CD4-positive, alpha-beta T cell treated with Interleukin-12 subunit alpha and Interleukin-12 subunit beta, for 1 hour (primary cell): ENCODE measurements at regions not wholly inside any gene's neighbourhood (a gene's known extent, or its start where the extent isn't known, plus 50 kb on each side); places are given as distances from the start of the nearest gene placed in this dataset.

Experiments used
- DNase-seq: peaks from one replicate; pipeline ENCODE4 v3.0.0-alpha.2; 2020

DNA sequence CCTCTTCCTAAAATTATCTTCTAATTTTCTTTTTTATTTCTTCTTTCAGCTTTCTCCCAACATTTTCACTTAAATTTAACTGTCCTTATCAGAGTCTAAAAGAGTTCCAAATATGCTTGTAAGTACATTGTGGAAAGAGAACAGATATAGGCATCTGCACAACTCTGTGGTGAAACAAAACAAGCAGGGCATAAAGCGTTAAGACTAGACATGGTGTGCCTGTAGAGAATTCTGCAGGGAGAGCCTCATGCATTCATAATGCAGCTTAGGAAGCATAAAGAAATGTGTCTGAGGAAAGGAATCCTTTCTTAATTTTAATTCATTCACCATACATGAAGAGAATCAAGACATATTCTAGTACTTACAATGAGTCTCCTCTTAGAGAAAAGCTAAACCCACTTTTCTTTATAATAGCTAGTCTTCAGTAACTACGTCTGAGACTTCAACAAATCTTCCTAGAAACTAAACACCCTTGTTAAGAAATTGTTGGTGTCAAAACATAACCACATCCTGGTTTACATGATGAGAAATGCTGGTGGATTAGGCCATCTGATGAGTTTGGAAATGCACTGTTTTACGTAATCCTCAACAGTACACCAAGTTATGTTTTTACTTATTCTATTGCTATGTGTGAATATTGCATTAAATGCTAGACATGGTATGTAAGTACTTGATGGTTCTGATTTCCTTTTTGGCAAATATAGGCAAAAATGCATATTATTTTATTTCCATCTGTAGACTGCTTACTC is 307.8 kb upstream of the GIMD1 start:
- no peak for DNase-seq

DNA sequence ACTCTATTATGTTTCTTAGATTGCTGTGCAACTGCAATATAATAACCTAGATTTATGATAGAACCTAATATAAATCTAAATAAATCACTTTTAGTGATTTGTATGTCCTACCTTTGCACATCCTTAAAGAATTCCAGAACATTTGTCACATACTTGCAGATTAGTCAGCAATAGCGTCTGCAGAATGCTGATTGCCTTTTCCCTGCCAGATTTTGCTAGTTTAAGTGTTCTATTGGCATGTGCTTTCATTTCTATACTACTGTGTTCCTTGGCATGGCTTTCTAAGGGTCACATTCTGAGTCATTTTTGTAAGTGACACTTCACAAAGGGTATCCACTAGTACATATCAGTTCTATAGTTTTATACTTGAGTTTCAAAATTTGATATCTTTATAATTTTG is 303.1 kb upstream of the GIMD1 start:
- no peak for DNase-seq

DNA sequence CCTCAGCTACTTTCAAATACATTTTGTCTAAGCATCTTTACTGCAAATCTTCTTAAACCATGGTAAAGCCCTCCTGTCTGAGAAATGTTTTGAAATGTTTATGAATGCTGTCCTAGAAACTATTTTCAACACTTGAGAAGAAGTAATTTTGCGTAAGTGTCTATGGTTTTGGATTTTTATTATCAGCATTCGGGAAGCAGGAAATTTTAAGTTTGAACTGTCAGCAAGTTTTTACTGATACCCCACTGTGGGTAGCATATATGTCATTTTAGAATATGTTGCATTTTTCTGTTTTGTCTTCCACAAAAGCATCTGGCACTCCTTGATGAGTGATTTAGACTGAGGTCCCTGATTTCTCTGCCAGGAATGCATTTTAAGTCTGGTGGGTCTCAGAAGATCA is 302.4 kb upstream of the GIMD1 start:
- no peak for DNase-seq

DNA sequence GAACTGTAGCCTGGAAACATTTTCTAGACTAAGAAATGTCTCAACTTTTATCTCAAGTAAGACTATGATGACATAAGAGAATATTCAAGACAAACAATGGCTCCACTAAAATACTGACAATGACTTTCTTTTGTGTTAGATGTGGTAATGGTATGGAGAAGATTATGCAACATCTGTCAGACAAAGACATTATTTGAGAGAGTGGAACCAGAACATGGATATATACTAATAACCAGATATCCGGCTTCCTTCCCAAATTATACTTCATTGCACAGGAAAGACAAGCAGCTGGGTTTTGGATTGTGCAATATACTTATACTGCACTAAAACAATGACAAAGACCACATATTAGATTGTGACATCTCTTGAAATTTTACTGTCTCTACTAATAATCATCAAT is 290.8 kb upstream of the GIMD1 start:
- DNase-seq, result no peak

DNA sequence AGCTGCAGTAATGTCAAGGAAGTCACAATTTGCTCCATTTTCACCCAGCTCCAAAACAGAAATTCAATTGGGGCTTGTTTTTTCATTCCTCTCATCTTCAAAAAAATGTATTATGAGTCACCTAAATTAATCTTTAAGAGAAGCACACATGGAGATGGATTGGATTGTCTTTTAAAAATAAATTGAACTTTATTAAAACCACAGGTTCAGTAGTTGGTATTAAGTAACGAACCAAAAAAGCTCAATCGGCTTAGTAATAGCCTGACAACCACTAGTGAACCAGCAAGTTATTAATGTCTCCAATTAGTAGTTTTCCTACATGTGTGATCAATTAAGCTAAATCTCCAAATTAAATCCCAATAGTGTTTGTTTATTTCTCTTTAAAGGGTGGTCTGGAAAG is 283.5 kb upstream of the GIMD1 start:
- DNase-seq, result no peak

DNA sequence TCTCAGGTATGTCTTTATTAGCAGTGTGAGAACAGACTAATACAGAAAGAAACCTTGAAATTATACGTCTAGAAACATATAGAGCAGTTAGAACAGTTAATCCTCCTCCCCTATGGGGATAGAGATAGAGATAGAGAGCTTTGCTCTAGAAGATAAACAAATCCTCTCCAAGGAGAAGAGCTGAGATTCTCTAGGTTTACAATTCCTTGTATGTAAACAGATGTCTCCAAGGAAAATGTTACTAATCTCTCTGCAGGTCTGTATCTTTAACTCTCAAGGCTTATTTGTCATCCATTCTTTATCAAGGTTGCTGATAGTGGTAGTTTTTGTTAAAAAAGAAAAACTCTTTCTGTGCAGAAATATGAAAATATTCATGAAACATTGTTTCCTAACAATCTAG is 282.1 kb upstream of the GIMD1 start:
- no peak for DNase-seq

DNA sequence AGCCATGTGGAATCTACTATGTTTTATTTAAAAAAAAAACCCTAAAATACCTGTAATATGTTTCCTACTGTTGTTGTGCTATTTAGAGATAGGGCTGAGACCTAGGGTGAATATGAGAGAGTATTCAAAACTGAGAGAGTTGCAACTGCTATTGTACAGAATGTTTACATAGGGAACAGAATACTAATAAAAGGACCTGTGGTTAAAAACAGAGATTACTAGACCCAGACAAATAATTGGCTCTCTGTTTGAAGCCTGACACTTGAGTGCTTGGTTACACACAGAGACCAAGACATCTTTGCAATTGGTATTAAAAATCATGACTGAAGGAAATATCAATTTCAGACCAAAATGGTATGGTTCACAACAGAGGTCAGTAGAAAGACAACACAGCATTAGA is 278.9 kb upstream of the GIMD1 start:
- DNase-seq, result no peak

DNA sequence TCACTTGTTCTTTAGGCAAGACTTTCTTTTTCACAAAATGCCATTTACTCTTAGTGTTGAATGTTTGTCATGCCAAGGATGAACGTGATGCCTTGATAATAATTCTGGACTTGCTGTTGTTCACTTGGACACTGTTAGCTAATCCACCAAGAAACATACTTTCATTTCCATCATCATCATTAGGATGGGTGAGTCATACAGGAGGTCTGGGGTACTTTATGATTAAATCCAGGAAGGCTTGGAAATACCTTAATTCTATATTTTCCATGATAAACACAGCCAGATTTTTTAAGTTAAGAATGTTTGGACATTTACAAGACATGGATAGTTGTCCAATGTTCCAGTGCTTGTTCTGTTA is 260.7 kb upstream of the GIMD1 start:
- no peak for DNase-seq

DNA sequence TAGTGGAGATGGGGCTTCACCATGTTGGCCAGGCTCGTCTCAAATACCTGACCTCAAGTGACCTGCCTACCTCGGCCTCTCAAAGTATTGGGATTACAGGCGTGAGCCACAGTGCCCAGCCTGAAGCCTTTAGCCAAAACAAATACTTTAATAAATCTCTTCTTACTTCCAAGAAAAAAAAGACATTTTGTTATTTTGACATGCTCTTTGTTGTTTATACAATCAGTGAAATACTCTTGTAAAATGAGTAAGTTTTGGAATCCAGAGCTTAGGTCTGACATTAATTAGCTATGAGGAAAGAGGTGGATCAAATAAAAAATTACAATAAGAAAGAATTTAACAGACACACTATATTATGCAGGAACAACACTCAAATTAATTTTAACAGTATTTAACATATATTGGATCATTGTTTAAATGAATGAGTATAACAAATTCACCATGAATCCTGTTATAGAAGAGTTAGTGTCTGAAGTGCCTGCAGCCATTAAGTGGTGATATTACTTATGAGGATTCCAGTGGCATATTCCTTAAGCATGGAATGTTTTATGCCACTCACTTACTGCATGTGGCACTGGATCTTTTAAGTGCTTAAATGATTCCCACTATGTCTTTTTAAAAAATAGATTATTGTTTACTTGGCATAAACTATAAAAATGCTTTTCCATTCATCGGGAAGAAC is 260.1 kb upstream of the GIMD1 start:
- no peak for DNase-seq

DNA sequence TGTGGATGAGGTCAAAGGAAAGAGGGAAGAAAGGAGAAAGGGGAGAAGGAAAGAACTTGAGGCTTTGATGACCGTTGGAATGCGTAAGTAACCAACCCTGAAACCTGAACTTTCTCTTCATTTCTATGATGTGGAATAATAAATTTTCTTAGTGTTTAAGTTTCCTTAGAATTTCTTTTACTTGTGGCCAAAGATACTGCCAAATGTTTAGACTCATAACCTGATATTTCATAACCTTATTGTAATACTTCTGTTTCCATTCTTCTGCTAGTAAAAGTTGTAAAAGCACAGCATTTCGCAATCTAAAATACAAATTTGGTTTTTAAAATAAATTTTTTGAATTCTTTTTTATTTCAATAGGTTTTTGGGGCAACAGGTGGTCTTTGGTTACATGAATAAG is 258.5 kb upstream of the GIMD1 start:
- no peak for DNase-seq

DNA sequence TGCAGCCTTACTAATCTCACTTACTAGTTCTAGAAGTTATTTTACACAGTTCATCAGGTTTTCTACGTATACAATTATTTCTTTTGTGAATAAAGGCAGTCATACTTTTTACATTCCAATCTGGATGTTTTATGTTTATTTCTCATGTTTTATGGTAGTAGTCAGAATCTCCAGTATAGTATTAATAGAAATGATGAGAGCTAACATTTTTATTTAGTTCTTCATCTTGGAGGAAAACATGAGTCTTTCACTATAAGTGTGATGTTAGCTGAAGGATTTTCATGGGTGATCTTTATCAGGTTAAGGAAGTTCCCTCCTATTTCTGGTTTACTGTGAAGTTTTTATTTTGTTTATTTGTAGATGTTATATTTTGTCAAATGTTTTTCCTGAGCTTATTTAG is 256.1 kb upstream of the GIMD1 start:
- DNase-seq, result no peak

DNA sequence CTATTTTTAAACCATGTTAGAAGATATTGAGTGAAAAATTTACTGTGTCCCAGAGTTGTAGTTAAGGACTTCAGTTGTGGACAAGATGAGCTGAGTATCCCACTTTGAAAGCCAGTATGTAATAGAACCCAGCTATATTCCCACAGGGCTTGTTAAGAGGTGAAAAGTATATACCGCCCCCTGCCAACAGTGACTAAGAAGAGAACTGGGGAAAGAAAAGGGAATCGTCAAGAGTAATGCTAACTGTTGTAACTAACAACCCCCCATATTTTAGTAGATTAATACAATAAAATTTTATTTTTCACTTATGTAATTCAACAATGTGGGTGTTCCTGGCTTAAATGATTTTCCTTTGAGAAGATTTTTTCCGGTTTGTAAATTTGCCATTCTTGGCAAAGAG is 250.4 kb upstream of the GIMD1 start:
- no peak for DNase-seq

DNA sequence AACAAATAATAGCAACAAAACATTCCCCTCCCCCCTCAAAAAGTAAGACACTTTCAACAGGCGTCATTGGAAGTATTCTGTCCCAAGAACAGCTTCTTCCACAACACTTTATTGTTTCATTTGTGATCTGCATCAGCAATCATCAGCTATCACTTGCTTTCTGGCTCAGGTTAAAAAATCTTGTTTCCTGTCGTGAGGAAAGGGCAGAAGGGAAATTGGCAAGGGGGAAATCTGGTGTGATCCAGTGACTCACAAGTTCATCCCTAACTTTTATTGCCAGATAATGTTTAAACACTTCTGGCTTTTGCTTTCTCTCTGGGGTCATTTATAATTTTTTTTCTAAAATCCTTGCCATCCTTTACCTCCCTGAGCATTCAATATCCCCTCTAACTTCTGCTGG is 247.4 kb upstream of the GIMD1 start:
- no peak for DNase-seq

DNA sequence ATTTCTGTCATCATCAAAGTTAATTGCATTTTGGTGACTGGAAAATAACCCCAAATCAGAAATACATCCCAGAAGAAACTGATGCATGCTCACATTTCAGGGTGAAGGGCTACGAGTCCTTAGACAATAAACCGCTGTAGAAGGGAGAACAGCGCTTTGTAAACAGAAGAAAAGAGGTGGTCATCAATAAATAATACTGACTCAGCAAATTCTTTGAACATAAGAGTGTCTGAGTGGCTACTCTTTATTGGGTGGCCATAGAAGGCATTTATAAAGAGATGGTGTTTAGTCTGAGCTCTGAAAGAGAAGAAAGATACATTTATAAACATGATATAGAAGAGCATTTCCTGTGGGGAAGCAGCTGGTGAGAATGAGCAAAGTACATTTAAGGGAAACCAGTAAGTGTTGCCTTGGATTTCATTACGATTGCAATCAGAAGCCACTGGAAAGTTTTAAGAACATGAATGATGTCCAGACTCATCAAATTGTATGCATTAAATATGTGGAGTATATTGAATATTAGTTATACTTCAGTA is 246.9 kb upstream of the GIMD1 start:
- no peak for DNase-seq

DNA sequence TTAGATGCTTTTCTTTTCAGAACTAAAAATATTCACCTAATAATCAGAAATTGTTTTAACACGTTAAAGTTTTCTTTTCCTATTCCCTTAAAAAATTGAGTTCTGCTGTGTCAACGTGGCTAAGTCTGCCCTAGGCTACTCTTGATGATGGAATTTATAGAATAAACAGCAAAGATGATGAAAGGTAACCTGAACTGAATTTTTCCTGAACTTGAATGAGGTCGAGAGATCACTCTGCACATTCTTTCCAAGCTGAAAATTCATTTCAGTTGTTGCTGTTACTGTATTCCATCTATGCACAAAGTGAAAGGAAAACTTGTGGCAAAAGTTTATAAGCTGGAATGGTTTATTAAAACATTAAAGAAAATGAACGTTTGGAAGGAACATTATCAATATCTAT is 245.9 kb upstream of the GIMD1 start:
- DNase-seq, result no peak

DNA sequence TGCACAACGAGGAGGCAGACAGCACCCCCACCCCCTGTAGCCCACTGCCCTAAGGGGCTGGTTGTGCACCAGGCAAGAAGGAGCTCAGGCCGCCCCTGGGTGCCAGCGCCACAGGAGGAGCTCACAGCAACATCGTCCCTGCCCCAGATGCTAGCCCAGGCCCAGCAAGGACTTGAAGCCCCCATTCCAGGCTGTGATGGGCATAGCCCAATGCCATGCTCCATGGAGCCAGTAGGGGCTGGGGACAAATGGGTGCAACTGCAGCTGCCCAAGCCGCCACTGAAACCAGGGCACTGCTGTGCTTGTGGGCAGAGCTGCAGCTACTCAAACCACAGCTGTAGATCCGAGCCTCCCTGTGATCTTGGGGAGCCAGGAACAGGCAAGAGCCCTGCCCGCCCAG is 241.3 kb upstream of the GIMD1 start:
- no peak for DNase-seq

DNA sequence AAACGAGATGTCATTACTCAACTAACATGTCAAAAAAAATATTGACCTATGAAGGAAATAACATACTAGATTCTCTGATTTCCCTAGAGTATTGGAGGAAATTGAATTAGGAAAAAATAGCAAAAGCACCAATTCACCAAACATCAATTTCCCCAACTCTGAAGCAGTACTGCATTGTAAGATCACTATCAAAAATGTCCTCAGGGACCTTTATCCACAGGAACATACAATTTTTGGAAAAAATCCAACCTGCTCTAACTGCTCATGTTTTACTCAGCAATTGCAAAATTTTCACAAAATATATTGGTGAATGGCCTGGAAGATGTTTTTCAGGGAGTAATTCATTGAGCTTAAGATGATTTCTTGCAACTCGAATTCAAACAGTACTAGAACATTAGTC is 239.0 kb upstream of the GIMD1 start:
- DNase-seq, result no peak

DNA sequence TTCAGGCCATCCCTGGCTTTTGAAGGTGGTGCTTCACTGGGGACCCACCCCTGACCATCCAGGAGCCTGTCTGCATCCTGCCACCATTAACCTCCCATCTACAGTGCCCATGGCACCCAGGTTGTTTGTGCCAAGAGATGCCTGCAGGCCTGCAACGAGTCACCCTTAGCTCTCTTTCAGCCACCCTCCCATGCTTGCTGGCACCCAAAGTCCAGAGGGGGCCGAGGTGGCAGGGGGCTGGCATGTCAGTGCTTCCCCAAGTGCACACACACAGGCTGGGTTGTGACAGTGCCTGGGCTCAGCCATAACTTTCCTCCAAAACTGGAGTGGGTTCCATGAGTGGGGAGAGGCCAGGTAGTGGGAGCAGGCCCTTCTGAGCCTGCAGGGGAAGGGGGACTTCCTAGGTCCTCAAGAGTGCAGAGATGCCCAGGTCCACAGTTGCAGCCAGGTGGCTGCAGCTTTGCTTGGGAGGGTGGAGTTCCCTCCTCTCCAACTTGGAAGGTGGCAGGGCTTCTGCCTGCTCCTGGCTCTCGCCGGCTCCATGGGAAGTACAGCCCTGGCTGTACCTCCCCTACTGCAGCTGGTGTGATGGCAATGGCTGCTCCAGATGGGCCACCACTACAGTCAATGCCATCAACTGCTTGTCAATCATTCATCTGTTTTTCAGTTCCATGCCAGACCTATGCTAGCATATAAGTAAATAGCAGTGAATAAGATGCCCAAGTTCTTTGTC is 235.9 kb upstream of the GIMD1 start:
- DNase-seq, result no peak

DNA sequence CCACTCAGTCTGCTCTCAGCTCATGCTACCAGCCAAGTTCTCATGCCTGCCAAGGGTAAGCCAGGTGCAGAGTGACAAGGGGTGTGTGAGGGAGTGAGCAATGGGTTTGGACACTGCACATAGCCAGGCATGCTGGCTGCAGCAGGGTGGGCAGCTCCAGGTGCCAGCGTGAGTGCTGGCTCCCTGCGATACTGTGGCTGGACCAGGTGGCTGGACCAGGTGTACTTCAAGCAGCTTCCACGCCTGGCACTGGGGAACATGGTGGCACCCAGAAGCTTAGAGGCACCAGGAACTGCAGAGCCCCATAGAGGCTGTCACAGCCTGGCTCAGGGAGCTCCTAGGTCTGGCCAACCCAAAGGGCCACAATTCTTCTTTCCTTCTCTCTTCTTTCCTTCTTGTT is 234.9 kb upstream of the GIMD1 start:
- no peak for DNase-seq

DNA sequence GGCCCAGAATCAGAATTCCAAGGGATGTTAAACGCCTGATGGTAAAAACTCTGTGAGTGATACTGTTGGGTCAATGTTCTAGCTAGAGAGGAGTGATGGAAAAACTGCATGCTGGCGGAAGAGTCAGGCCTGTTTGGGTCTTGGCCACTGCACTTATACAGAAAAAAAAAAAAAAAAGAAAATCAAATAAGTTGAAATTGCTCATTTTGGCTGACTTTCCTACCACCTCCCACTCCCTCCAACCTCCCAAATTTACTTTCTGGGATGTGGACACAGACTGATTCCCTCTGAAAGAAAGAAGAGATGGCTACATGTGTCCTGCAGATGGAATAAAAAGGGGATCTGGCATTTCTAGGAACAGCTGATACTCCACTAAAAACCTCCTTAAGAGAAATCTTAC is 234.1 kb upstream of the GIMD1 start:
- DNase-seq, result no peak

DNA sequence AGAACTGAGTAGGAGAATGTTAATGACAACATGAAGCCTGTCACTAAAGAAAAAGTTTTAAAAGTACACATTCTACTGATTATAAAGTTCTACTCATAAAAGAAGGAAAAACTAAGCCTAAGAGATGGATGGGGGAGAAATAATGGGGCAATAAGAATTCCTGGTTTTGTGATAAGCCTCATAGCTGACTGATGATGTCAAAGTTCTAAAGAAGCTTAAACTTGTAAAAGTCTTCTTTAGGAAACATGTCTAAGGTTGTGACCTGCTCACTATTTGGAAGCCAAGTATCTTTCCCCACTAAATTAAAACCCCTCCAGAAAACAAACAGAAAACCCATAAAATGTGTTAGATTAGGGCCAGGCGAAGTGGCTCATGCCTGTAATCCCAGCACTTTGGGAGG is 232.9 kb upstream of the GIMD1 start:
- no peak for DNase-seq

DNA sequence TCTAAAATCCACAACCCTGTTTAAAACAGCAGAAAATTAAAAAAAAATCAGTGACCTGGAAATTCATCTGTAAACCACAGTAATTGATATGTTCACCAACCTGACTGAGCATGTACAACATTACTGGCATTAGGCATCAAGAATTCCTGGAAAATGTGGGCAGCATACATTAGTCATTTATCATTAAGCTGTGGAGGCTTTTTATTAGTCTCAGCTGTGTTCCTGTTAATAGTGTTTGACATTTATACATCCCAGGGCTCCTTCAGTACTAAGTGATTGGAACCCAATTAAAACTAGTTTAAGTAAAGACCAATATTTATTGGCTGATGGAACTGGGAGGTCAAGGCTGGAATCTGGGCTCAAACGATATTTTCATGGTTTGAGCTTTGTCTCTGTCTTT is 227.3 kb upstream of the GIMD1 start:
- no peak for DNase-seq

DNA sequence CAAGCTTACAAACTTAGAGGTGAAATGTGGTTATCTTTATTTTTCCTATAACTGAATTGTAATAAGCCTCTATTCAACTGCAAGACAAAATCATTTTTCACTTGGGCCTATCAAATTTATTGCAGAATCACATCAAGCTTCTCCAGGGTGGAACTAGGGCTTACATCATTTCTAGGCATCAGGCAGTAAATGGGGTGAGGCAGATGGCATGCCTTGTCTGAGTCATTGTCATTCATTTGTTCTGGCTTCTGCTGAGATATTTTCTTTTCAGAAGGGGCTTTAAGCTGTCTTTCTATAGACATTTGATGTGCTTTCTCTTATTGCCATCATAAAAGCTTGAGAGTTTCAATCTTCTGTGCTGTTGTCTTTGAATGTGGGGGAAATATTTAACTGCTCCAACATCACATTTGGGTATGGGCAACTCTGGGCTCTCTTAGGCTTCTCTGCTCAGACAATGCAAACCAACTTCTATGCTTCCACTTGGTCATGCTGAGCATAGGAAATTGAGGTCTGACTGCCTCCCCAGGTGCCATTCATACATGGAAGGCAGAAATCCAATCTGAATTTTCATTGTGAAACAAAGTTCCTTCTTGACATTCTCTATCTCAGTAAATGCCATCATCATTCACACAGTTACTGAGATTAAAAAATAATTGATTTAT is 225.8 kb upstream of the GIMD1 start:
- DNase-seq, result no peak

DNA sequence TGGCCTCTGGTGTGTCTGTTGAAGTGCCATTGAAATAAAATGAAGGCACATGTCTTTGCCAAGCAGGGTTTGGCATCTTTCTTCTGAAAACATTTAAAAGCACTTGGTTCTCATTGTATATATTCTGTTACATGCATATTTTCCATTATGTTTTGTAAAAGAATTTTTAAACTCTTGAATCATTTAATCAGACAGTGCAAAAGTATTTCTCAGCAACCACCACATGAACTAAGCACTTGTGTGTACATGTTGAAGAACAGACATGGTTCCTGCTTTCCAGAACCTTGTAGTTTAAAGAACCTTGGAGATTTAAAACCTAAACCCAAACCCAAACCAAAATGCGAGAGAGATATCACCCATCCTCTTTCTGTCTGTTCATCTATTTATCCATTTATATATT is 220.3 kb upstream of the GIMD1 start:
- no peak for DNase-seq
